ENCODE measurements at regions not wholly inside any gene's neighbourhood (a gene's known extent, or its start where the extent isn't known, plus 50 kb on each side); places are given as distances from the start of the nearest gene placed in this dataset.
"Not testable (repeated sequence)": the region's sequence is repeated elsewhere in the genome, so short reads cannot be mapped to it uniquely, and the experiment has no call there.

GRCh38 chr1:53394306-53394705 is 64.9 kb upstream of the DMRTB1 start:
- H3K4me3 Mint-ChIP-seq (ENCODE audit: low read depth), result no peak overlapping the region
- H3K9me3 Mint-ChIP-seq (ENCODE audit: low read depth), result no peaks in the 10 kb centered on the region
- no peaks in the 10 kb centered on the region for H3K4me1 Mint-ChIP-seq (ENCODE audit: low read depth)
- DNase-seq (ENCODE audit: low spot score, unreplicated experiment), result no peak
- H3K27ac Mint-ChIP-seq, result no peak overlapping the region
- no peak for TF ChIP-seq CTCF (IDR thresholded peaks at IDR 0.05; ENCODE audit: unreplicated experiment)
- peaks cover 39% of the 10 kb centered on the region for H3K27me3 Mint-ChIP-seq
- H3K36me3 Mint-ChIP-seq (ENCODE audit: insufficient read depth), result no peaks in the 10 kb centered on the region

GRCh38 chr1:53395671-53396215 is 63.5 kb upstream of the DMRTB1 start:
- no peaks in the 10 kb centered on the region for H3K36me3 Mint-ChIP-seq (ENCODE audit: insufficient read depth)
- H3K27ac Mint-ChIP-seq, result no peak overlapping the region
- TF ChIP-seq CTCF (IDR thresholded peaks at IDR 0.05; ENCODE audit: unreplicated experiment), result no peak
- no peaks in the 10 kb centered on the region for H3K4me1 Mint-ChIP-seq (ENCODE audit: low read depth)
- no peak for DNase-seq (ENCODE audit: low spot score, unreplicated experiment)
- no peaks in the 10 kb centered on the region for H3K9me3 Mint-ChIP-seq (ENCODE audit: low read depth)
- H3K27me3 Mint-ChIP-seq, result peaks cover 33% of the 10 kb centered on the region
- H3K4me3 Mint-ChIP-seq (ENCODE audit: low read depth), result no peak overlapping the region

- no peak overlapping the region for H3K27ac Mint-ChIP-seq
- no peak for DNase-seq (ENCODE audit: low spot score, unreplicated experiment)
- H3K9me3 Mint-ChIP-seq (ENCODE audit: low read depth), result no peaks in the 10 kb centered on the region
- no peak overlapping the region for H3K4me3 Mint-ChIP-seq (ENCODE audit: low read depth)
- H3K27me3 Mint-ChIP-seq, result peaks cover 37% of the 10 kb centered on the region
- no peaks in the 10 kb centered on the region for H3K4me1 Mint-ChIP-seq (ENCODE audit: low read depth)
- TF ChIP-seq CTCF (IDR thresholded peaks at IDR 0.05; ENCODE audit: unreplicated experiment), result no peak
- H3K36me3 Mint-ChIP-seq (ENCODE audit: insufficient read depth), result no peaks in the 10 kb centered on the region
Measured at GRCh38 chr1:53396573-53397268, 62.5 kb upstream of the DMRTB1 start.

- no peak for DNase-seq (ENCODE audit: low spot score, unreplicated experiment)
- H3K4me3 Mint-ChIP-seq (ENCODE audit: low read depth), result no peak overlapping the region
- peaks cover 40% of the 10 kb centered on the region for H3K27me3 Mint-ChIP-seq
- no peaks in the 10 kb centered on the region for H3K4me1 Mint-ChIP-seq (ENCODE audit: low read depth)
- TF ChIP-seq CTCF (IDR thresholded peaks at IDR 0.05; ENCODE audit: unreplicated experiment), result no peak
- no peaks in the 10 kb centered on the region for H3K9me3 Mint-ChIP-seq (ENCODE audit: low read depth)
- no peaks in the 10 kb centered on the region for H3K36me3 Mint-ChIP-seq (ENCODE audit: insufficient read depth)
- H3K27ac Mint-ChIP-seq, result no peak overlapping the region
Measured at GRCh38 chr1:53398091-53398490, 61.1 kb upstream of the DMRTB1 start.

GRCh38 chr1:53398576-53399365 is 60.4 kb upstream of the DMRTB1 start:
- no peak for TF ChIP-seq CTCF (IDR thresholded peaks at IDR 0.05; ENCODE audit: unreplicated experiment)
- no peaks in the 10 kb centered on the region for H3K36me3 Mint-ChIP-seq (ENCODE audit: insufficient read depth)
- DNase-seq (ENCODE audit: low spot score, unreplicated experiment), result no peak
- H3K27me3 Mint-ChIP-seq, result peaks cover 42% of the 10 kb centered on the region
- H3K4me1 Mint-ChIP-seq (ENCODE audit: low read depth), result no peaks in the 10 kb centered on the region
- H3K27ac Mint-ChIP-seq, result no peak overlapping the region
- H3K4me3 Mint-ChIP-seq (ENCODE audit: low read depth), result no peak overlapping the region
- no peaks in the 10 kb centered on the region for H3K9me3 Mint-ChIP-seq (ENCODE audit: low read depth)

DNA sequence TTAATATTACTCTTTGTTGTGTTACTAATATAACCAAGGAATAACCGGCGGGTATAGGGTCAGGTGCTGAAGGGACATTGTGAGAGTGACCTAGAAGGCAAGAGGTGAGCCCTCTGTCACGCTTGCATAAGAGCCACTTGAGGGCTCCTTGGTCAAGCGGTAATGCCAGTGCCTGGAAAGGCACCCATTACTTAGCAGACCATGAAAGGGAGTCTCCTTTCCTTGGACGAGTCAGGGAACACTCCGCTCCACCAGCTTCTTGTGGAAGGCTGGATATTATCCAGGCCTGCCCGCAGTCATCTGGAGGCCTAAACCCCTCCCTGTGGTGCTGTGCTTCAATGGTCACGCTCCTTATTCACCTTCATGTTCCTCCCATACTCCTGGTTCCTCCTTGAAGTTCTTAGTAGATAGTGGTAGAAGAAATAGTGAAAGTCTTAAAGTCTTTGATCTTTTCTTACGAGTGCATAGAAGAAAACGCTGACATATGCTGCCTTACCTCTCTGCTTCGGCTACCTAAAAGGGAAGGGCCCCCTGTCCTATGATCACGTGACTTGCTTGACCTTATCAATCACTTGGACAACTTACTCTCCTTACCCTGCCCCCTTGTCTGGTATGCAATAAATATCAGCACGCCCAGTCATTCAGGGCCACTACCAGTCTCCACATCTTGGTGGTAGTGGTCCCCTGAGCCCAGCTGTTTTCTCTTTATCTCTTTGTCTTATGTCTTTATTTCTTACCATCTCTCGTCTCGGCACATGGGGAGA is 59.6 kb upstream of the DMRTB1 start:
- DNase-seq (ENCODE audit: low spot score, unreplicated experiment), result not testable (repeated sequence)

More for the DNA sequence above, 59.6 kb upstream of the DMRTB1 start:
- H3K4me3 Mint-ChIP-seq (ENCODE audit: low read depth); H3K27ac Mint-ChIP-seq; H3K9me3 Mint-ChIP-seq (ENCODE audit: low read depth); H3K4me1 Mint-ChIP-seq (ENCODE audit: low read depth); H3K36me3 Mint-ChIP-seq (ENCODE audit: insufficient read depth): not testable (repeated sequence)
- H3K27me3 Mint-ChIP-seq, result peaks cover 44% of the 10 kb centered on the region

Measured in progenitor cell of endocrine pancreas (in vitro differentiated cells).